GM18867 (cell line): ENCODE measurements at regions not wholly inside any gene's neighbourhood (a gene's known extent, or its start where the extent isn't known, plus 50 kb on each side); places are given as distances from the start of the nearest gene placed in this dataset.
"Not testable (repeated sequence)": the region's sequence is repeated elsewhere in the genome, so short reads cannot be mapped to it uniquely, and the experiment has no call there.

ENCODE experiments used
- ATAC-seq: cut with Tn5 transposase; IDR thresholded peaks from one replicate; pipeline ENCODE4 v1.9.1; 2021; ENCODE audit warnings: mild to moderate bottlenecking, moderate library complexity; ENCODE audit not compliant: unreplicated experiment

DNA sequence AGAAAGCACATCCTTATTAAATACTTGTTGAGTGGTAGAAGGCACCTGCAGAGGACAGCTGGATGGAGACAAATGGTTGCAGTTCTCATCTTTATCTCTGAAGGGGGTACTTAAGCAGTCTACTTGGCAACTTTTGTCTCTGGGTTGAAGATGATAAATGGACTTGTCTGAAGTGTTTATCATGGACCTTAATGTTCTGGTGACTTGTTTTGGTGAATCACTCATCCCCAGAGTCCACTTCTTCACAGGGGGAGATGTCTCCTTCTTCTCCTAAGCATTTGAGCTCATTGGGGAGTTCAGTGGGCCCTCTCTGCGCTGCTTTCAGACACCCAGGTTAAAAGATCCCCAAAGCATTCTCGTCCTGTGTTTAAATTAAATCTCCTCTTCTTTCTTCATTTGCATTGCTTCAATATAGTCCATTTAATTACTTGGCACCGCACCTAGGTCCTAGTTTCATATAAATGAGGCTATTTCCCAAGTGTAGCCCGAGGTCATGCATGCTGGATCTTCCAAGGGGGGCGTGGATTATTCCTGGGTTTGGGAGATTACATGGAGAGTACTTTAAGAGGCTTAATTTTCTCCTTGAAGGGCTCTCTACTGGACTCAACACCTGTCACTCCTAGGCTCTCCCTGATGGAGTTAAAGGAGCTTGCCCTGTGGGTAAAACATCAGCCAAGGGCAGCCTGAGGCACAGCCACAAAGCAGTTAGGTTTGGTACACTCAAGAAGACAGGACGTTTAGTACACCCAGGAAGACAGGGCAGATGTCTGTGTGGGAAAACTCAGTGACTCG, 239.3 kb upstream of the C2CD4B start:
- no peak for ATAC-seq

DNA sequence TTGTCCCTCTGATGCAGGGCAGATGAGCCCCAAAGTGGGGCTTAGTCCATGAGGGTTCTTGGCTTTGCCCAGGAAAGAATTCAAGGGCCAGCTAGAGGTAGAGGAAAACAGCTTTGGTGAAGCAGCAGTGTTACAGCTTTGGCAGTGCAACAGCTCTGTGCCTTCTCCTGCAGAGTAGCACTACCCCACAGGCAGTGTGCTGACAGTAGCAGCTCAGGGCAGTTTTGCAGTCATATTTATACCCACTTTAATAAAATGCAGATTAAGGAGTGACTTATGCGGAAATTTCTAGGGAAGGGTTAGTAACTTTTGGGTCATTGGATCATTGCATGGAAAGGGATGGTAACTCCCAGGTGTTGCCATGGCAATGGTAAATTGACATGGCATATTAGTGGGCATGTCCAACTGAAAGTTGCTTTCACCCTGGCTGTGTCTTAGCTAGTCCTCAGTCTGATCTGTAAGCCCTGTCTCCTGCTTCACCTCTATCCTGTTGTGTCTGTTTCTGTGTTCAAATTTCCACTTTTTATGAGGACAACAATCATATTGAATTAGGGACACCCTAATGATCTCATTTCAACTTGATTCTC, 241.3 kb upstream of the C2CD4B start:
- no peak for ATAC-seq

DNA sequence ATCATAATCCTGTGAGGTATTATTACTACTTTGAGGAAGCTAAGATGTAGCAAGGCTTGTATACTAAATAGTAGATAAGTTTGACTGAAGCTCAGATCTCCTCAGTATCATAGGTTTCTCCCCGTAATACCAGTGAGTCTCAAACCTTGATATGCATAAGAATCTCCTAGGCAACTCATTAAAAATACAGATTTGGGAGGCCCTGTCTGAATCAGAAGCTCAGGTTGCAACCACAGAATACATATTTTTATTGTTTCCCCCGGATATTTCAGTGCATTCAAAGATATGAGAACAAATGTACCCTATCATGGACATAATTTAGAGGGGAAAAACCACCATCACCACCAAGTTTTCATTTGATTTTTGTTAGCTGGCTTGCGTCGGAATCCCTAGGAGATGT, 242.1 kb upstream of the C2CD4B start:
- ATAC-seq = no peak

DNA sequence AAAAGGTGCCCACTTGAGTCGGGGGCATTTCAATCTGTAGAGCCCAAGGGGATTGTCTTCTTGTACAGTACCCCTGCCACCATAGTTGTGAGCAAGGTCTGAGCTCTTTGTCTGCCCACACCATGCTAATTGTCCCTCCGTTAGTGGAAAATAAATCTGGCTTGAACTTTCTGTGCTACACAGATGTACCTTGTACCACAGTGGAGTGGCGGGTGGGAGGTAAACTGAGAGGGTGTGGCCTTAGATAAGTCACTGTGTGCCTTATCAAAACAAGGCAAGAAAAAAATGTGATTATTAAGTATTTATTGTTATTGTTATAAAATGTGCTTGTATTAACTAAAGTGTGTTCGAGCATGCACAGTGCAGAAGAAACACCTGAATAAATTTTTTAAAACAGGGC, 242.9 kb upstream of the C2CD4B start:
- ATAC-seq = no peak

DNA sequence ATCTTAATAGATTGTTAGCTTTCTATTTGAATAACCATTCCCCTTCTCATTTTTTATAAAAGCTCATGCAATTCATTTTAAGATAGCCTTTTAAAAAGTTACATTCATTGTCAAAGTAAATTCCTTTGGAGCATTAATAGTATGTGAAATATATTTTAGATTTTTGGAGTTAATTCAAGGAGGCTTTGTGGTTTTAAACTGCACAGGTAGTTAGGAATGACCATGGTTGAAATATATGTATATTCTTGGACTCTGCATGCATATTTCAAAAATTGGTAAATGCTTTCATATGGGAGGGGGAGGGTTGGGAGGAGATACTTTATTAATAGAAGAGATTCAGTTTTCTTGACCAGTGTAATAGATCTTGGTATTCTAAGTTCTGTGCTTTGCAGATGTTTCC, 244.4 kb upstream of the C2CD4B start:
- no peak for ATAC-seq

DNA sequence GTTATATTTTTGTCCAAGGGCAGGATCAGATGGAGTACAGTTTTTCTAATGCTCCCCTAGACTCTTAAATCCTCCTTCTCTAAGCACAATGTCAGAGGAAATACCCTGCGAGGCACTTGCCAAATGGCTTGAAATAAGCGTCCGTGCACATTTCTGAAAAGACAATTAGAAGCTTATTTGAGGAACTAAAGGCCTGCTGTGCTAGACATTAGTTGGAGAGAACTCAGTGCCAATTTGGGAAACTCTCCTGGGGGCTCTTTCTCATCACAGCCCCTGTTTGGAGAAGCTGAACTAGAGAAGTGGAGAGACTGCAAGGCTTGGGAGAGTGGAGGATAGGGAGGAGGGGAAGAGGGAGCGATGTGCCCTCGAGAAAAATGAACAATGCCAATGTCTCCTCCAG, 247.6 kb upstream of the C2CD4B start:
- no peak for ATAC-seq

DNA sequence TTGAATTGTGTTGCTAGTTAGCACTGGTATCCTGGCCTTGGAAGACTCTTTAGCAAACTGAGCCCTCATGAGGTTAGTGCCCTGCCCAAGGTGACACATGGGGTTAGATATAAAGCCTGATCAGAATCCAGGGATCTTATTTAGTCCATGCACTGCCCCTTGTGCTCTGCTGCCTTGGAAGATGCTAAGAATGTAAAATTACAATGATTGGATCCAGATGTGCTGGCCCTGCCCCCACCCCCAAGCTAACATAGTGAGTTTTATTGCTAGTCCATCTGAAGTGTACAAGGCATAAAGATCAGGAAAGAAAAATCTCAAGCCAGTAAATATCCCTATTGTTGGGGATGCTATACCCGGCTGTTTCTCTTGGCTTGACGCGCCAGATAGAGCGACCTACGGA, 248.1 kb upstream of the C2CD4B start:
- no peak for ATAC-seq

DNA sequence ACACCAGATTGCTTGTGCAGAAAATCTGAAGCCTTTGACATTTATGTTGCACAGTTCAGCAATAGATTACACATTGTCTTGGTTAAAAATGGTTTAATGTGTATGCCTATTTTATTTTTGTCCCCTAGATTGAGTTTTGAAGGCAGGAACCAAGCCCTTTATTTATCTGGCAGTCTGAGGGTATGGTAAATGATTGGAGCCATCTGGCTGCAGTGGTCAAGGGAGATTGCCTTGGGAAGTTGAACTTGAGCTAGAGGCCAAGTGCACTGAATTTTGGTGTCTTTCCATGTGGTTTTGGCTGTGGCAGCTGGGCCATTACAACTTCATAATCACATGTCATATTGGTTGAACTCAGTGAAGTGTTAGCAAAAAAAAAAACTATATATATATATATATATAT, 248.7 kb upstream of the C2CD4B start:
- no peak for ATAC-seq

DNA sequence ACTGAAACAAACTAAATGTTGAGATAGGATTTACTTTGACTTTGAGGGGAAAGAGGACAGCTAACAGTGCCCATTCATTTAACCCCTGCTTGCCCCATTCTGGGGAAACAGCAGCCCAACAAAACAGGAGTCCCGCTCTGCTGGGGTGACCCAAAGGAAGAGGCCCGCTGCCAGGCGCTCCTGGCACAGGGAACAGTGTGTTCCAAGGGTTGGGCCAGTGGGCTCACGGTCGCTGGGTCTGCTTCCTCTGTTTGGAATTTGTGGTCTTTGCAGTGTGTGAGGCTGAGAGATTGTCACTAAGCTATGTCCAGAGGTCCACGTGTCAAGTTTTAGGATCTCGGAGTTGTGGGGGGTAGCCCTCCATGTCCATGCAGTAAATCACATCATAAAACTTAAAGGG, 250.4 kb upstream of the C2CD4B start:
- no peak for ATAC-seq

DNA sequence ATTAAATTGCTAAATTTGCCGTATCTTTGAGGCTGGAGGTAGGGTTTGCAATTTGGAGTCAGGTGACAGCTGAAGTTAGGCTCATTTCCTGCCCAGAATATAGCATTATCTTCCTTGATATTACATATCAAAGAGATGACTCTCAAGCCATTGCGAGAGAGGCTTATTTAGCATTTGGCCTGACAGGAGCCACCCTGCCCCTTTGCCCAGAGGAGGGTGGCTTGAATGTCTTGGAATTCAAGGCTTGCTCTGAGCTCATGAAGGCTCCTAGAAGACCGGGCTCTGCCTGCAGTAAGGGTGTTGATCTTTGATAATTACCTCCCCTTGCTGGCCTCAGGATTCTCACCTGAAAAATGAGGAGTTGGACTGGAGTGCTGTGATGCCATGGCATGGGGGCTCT, 251.4 kb upstream of the C2CD4B start:
- ATAC-seq = no peak

DNA sequence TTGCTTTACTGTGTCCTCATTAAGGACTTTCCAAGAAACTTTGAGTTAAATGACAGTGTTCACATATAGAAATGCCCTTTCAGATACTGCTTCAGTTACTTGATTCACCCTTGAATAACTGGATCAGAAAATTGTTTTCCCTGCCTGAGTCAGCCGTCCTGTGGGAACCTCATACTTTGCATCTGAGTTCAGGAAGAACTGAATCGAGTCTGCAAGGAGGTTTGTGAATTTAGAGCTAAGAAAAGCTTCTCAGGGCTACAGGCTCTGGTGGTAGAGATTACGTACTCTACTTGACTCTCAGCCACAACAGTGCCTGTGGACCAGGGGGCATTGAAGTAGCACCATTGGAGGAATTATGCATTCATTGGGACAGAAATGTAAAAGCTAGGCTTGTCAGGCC, 252.4 kb upstream of the C2CD4B start:
- no peak for ATAC-seq

DNA sequence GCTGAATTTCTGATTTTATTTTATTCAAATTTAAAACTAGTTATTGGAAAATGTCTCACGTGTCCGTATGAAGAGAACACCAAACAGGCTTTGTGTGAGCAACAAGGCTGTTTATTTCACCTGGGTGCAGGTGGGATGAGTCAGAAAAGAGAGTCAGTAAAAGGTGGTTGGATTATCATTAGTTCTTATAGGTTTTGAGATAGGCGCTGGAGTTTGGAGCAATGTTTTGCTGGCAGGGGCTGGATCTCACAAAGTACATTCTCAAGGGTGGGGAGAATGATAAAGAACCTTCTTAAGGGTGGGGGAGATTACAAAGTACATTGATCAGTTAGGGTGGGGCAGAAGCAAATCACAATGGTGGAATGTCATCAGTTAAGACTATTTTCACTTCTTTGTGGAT, 253.4 kb upstream of the C2CD4B start:
- not testable (repeated sequence) for ATAC-seq

DNA sequence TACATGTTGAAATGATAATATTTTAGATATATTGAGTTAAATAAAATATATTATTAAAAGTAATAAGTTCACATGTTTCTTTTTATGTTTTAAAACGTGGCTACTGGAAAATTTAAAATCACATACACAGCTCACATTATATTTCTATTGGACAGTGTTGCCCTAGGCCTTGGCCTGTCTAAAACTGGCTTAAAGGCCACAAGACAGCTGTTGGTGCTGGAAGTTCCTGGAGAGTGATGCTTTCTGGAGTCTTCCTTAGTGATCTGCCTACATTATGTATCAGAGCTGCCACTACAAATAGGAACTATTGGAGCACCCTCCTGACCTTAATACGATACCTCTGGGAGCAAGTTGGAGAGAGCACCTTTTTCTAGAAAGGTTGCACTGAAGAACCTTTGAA, 254.1 kb upstream of the C2CD4B start:
- no peak for ATAC-seq

DNA sequence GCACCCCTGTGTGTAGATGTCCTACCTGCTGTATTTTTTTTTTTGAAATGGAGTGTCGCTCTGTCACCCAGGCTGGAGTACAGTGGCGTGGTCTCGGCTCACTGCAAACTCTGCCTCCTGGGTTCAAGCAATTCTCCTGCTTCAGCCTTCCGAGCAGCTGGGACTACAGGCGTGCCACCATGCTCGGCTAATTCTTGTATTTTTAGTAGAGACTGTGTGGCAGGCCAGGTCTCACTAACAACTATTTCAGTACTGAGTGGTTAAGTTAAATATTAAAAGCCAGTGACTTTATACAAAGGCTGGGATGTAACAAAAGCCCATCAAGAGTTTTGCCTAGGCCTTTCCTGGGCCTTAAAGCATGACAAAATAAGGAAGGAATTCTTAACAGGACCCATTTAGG, 255.3 kb upstream of the C2CD4B start:
- ATAC-seq = not testable (repeated sequence)

DNA sequence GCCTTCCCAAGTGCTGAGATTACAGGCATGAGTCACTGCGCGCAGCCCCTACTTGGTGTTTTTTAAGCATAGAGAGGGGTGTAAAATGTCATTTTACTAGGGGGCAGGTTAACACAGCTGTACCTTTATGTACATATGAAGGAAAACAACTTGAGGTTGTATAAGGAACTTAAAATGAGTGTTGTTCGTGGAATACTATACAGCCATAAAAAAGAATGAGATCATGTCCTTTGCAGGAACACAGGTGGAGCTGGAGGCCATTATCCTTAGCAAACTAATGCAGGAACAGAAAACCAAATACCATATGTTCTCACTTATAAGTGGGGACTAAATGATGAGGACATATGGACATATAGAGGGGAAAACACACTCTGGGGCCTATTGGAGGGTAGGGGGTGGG, 256.2 kb upstream of the C2CD4B start:
- ATAC-seq = no peak

DNA sequence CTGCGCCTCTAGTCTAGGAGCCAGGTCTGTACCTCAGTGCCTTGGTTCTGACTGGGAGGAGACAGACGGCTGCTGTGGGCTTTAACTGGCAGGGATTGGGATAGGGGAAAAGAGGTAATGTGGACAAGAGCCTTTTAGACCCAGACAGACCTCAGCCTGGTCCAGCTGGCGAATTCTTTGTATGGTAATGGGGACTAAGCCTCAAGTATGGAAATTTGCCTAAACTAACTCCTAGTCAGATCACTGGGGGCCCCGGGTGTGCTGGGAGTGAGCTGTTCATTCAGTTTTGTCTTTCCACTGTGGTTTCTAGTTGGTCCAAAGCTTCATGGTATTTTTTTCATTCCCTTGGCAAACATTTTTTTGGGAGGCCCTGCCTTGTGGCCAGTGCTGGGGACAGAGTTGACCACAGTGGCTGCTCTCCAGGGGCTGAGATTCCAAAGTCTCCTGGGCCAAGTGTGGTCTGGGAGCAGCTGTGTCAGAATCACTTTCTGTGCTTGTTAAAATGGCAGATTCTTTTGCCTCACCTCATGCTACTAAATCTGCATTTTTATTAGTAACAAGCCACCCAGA, 261.4 kb upstream of the C2CD4B start:
- no peak for ATAC-seq

DNA sequence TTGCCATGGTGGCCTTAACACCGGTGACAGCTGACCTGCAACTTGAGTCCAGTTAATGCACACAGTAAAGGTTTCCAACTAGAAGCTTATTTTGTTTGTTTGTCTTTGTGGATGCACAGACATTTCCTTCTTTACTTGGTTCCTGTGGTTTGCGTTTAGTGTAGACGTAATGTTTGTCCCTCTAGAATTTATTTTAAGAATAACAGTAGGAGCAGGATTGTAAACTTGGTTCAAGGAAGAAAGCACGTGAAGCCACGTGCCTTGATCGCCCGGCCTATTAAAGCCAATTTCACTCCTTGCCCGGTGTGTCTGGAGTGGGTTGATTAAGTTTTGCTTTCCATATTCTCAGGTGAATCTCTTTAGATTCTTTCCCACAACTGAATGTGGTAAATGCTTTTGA, 263.2 kb upstream of the C2CD4B start:
- ATAC-seq = no peak

DNA sequence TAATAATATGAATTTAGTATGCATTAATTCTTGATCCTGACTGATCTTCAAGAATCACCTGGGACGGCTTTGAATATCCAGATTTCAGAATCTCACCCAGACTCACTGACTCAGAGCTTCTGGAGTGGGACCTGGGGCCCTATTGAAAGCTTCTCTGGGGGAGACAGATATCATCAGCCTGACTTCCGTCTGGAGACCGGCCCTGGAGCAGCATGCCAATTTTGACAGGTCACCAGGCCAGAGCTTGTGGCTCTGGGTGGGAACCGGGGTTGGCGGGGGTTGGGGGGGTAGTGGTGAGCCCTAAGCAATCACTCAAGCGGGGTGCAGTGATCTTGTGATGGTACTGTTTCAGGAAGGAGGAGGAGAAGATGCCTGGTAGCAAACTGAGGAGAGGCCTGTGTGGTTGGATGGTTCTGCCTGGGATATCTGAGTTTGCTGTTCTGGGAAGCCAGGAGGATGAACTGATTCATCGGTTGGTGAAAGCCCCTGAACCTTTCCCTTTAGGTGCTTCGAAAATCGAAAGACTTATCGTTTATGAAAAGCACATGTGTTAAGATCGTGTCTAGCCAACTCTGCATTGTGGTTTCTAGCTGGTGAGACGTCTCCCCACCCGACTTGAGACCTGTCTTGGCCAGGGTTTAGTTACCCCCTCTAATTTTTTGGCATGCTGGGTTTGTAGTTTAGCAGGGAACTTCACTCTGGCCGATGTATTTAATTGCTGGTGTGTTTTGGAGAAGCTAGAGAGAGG, 263.9 kb upstream of the C2CD4B start:
- ATAC-seq = no peak

DNA sequence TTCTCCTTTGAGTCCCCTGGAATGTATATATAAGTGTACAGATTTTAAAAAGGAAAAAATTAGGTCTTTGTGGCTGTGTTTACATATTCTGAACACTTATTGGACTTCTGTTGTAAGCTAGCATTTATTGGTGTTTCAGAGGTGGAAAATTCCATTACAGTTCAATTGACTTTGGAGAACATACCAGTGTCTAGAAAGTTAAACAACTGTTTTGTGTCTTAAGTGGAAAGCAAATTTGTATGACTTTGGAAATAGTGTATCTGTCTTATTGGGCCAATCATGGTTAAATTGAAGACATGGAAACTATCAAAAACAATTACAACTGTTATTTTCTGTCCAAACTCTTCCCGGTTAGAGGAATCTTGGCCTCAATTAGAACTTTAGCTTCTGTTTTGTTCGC, 265.0 kb upstream of the C2CD4B start:
- ATAC-seq = no peak

DNA sequence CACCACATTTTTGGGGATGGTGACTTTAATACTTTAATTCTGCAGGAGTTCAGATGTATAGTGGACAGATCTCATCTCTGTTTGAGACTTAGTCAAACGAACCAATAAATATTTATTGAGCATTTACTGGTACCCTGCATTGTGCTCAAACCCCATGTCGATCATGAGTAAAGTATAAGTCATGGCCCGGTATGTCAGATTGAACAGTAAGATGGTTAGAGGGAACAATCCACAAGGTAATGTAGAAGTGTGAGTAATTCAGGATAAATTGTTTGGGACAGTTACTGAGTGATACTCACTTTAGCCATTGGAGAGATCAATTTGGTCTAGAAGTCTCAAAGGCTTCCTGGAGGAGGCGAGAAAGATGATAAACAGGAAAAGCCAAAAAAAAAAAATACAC, 265.5 kb upstream of the C2CD4B start:
- no peak for ATAC-seq

DNA sequence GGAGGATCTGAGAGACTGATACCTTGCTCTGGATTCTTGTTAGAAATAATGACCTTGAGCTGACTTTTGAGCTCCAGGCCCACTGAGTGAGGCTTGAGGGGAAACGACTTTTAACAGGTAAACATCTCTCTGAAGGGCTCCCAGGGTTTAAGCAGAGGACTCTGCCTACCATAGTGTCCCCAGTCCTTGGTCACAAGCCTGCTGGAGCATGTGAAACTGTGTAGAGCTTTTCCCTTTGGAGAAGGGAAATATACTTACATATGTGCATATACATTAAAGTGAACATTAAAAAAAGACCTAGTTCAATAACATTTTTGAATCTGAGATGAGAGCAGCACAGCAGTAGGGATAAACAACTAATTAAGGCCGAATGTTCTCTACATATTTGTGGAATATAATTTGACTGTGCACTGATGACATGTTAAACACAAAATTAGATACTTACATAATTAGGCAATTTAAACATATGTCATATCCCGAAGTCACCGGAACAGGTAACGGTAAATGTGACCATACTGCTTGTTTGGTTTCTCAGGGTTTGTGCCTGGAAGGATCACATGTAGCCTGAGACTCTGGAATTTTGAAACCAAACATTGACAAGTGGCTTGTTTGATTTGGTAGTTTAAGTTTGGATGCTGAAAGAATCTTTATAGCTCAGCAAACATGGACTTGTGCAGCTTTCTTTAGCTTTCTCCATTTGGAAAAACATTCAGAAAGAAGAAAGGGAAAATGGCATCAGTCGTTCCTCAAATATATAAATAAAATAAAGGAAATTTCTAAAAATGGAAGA, 266.1 kb upstream of the C2CD4B start:
- no peak for ATAC-seq
